AG10803 (cell line): ENCODE measurements at regions not wholly inside any gene's neighbourhood (a gene's known extent, or its start where the extent isn't known, plus 50 kb on each side); places are given as distances from the start of the nearest gene placed in this dataset.

Source experiments
- DNase-seq: peaks from one replicate; pipeline ENCODE4 v3.0.0; 2010; ENCODE audit warnings: low read depth
- H3K4me3 ChIP-seq: 2 replicates; pipeline ENCODE4 v1.5.1; 2011; ENCODE audit warnings: mild to moderate bottlenecking, low read length, control low read depth
- TF ChIP-seq, protein P1 (sequence below): conservative IDR thresholded peaks from 2 replicates; pipeline ENCODE4 v1.5.1; 2011; ENCODE audit warnings: mild to moderate bottlenecking, low read length, control low read depth, inconsistent platforms

DNA sequence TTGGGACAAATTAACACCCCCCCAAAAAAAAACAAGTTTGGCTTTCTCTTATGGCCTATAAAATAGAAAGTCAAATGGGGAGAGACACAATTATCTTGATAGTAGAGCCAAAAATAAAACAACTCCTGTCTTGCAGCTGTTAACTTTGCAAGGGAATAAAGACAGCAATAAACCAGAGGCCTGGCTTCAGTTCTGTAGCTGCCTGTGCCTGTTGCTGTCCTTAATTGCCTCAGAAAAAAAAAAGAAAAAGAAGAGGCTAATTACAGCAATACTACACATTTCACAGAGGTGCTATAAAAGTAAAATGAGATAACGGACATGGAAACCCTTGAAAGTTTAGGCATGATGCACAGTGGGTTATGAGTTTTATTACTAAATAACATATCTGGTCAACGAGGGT is 170.7 kb upstream of the IRX1 start:
- no peak overlapping the region for H3K4me3 ChIP-seq
- no peak for DNase-seq
- TF ChIP-seq, protein P1, sequence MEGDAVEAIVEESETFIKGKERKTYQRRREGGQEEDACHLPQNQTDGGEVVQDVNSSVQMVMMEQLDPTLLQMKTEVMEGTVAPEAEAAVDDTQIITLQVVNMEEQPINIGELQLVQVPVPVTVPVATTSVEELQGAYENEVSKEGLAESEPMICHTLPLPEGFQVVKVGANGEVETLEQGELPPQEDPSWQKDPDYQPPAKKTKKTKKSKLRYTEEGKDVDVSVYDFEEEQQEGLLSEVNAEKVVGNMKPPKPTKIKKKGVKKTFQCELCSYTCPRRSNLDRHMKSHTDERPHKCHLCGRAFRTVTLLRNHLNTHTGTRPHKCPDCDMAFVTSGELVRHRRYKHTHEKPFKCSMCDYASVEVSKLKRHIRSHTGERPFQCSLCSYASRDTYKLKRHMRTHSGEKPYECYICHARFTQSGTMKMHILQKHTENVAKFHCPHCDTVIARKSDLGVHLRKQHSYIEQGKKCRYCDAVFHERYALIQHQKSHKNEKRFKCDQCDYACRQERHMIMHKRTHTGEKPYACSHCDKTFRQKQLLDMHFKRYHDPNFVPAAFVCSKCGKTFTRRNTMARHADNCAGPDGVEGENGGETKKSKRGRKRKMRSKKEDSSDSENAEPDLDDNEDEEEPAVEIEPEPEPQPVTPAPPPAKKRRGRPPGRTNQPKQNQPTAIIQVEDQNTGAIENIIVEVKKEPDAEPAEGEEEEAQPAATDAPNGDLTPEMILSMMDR: no peak

DNA sequence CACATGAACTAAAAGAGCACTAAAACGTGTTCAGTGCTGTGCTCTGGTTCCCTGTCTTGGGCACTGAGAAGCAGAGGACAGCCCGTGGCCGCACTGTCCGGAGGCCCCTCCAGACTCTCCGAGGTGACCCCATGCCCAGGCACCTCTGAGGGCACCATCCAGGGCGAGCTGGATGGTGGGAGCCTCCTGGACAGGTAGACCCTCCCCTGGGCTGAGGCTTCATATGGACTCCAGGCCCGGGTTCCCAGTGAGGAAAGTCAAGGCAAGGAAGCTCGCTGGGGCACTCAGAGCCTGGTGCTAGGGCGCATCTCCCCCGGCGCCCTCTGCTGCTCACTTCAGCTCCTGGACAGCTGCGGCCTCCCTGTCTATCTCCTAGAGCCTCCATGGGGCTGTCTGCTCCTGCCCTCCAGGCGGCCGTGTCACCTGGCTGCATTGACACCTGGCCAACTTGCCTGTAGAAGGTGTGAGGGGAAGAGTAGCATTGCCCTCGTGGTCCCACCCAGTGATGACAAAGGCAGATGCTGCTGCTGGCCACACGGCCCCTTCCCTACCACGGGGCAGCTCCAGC is 178.2 kb upstream of the IRX1 start:
- DNase-seq: no peak
- no peak overlapping the region for H3K4me3 ChIP-seq
- TF ChIP-seq, protein P1: no peak

DNA sequence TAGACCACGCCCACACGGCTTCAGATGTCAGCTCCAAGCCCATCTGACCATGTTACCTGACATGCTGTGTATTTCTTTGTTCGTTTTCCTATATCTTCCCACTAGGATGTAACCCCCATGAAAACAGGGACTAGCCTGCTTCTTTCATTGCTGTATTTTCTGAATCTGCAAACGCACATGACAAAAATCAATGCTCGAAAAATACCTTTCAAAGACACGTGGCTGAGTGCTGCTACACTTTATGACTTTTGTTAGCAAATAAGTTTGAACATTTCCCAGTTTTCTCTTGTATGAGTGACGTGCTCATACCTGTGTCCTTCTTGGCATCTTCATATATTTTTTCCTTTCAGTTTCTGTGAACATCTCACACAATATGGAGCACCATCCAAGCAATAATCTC is 181.3 kb upstream of the IRX1 start:
- no peak overlapping the region for H3K4me3 ChIP-seq
- DNase-seq: no peak
- TF ChIP-seq, protein P1: no peak

DNA sequence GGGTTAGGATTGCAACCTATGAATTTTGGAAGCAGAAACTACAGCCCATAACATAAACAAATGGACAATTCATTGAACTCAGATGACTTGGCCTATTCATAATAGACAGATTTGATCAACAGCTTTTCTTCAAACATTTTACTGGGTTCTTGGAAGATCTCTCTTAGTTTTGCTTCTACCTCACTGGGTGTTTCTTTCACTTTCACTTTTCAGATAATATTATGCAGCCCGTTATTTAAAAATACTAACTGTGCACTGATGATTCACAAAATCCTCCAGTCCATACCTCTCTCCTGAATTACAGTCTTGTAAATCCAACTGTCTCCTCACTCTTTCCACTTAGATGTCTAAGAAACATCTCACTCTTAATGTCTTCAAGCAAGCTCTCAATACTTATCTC is 183.5 kb upstream of the IRX1 start:
- no peak for DNase-seq
- H3K4me3 ChIP-seq: no peak overlapping the region
- TF ChIP-seq, protein P1: no peak

DNA sequence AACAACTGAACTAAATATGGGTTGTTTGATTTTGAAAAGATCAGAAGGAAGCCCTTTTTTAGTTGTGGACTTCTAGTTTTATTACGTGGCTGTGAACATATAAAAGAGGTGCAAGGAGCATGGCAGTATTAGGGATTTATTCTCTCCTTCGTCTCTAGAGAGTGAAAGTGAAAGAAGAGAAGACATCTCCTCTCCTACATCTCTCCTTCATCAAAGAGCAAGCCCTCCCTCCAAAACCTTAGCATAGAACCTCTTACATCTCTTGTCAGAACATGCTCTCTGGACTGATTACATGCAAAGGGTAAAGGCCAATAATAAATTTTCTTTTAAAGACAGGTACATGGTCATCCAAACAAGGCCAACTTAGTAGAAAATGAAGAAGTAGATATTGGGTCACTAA is 184.3 kb upstream of the IRX1 start:
- TF ChIP-seq, protein P1: no peak

DNA sequence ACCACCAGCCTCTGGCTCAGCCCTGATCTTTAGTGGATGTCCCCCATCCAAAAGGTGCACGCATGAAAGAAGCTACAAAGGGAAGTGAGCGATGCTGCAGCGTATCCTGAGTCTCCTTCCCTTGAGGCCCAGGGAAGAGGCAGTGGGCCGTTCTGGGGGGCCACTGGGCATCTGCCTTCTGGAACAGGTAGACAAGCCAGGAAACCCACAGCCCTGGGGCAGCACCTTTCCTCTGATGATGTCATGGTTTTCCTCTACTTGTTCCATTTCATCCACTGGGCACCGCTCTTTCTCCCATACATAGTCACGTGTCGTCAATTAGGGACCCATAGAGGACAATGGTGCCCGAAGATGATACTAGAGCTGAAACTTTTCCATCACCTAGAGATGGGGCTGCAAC is 194.0 kb upstream of the IRX1 start:
- no peak for DNase-seq
- TF ChIP-seq, protein P1: no peak
- no peak overlapping the region for H3K4me3 ChIP-seq

More for the DNA sequence above, 184.3 kb upstream of the IRX1 start:
- H3K4me3 ChIP-seq: no peak overlapping the region
- no peak for DNase-seq

DNA sequence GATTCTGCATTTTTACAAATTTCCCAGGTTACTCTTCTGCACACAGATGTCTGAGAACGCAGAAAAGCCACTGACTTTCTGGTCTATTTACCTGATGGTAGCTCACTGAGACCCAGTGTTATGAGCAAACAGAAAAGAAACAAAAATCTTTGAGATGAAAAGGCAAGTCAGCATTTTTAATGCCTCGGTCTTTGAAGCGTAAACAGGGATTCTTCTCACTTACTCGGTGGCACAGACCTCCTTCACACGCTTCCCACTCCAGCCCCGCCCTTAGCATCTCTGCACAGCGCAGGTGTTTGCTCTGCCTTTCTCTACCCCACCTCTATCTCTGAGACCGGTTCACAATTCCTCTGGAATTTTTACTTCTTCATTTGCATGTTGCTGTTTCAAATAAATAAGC is 195.0 kb upstream of the IRX1 start:
- no peak overlapping the region for H3K4me3 ChIP-seq
- DNase-seq: no peak
- TF ChIP-seq, protein P1: no peak
